SK-N-SH (cell line): ENCODE measurements at regions not wholly inside any gene's neighbourhood (a gene's known extent, or its start where the extent isn't known, plus 50 kb on each side); places are given as distances from the start of the nearest gene placed in this dataset.
"Not testable (repeated sequence)": the region's sequence is repeated elsewhere in the genome, so short reads cannot be mapped to it uniquely, and the experiment has no call there.

Source experiments
- CTCF ChIA-PET: fragments of 300-600, 350-600 bp; formaldehyde crosslinking; extraction: SDS; loops from one replicate; lab custom pipeline; 2021; lab: Yijun Ruan, JAX
- POLR2A ChIA-PET: fragments of 350-600 bp; sonication (Branson Sonifier 250); formaldehyde crosslinking; extraction: SDS; loops from one replicate; lab custom pipeline; 2020; ENCODE audit warnings: antibody characterized with exemption, inconsistent platforms; lab: Yijun Ruan, JAX
- DNase-seq: peaks from one replicate; pipeline ENCODE4 v3.0.0; 2012
- H2AFZ ChIP-seq: fragments of 200-600 bp; sonication (generic); 2 replicates; pipeline ENCODE4 v1.8.1; 2016; ENCODE audit warnings: antibody characterized with exemption, mild to moderate bottlenecking, low read depth
- H3F3A ChIP-seq: fragments of 200-600 bp; sonication (generic); replicated peaks from 2 replicates; pipeline ENCODE3; 2016; ENCODE audit warnings: antibody characterized with exemption, mild to moderate bottlenecking; ENCODE audit not compliant: insufficient read depth
- H3K27ac ChIP-seq, 2 experiments: fragments of 200-500 bp in 1 of 2; fragments of 200-600 bp in 1 of 2; sonication (Bioruptor generic) in 1 of 2; sonication (generic), shearing (Covaris generic) in 1 of 2; 2 replicates each; pipeline versions ENCODE4 v1.5.1 to v1.6.1; 2014 to 2016; ENCODE audit warnings: low read depth in 2 of 2, inconsistent platforms in 1 of 2, low read length in 1 of 2, mild to moderate bottlenecking in 1 of 2, mixed read lengths in 1 of 2
- H3K27me3 ChIP-seq: fragments of 200-600 bp; sonication (generic), shearing (Covaris generic); 2 replicates; pipeline ENCODE4 v1.6.1; 2016; ENCODE audit warnings: mixed run types; ENCODE audit not compliant: insufficient read depth
- H3K36me3 ChIP-seq, 2 experiments: fragments of 200-500 bp in 1 of 2; fragments of 200-600 bp in 1 of 2; sonication (Bioruptor generic) in 1 of 2; sonication (generic) in 1 of 2; replicated peaks in 1 of 2; 2 replicates each; pipeline versions ENCODE3 to v1.5.1; 2014 to 2016; ENCODE audit warnings: low read length in 1 of 2, mild to moderate bottlenecking in 1 of 2; ENCODE audit not compliant: insufficient read depth in 2 of 2, control insufficient read depth in 1 of 2
- H3K4me1 ChIP-seq, 2 experiments: fragments of 200-500 bp in 1 of 2; fragments of 200-600 bp in 1 of 2; sonication (Bioruptor generic) in 1 of 2; sonication (generic), shearing (Covaris generic) in 1 of 2; 2 replicates each; pipeline versions ENCODE4 v1.5.1 to v1.6.1; 2014 to 2016; ENCODE audit warnings: low read depth in 1 of 2, low read length in 1 of 2, mixed run types in 1 of 2; ENCODE audit not compliant: insufficient read depth in 2 of 2, control insufficient read depth in 1 of 2
- H3K4me2 ChIP-seq: fragments of 200-600 bp; sonication (generic), shearing (Covaris generic); 2 replicates; pipeline ENCODE4 v1.6.1; 2017; ENCODE audit warnings: mixed run types
- H3K4me3 ChIP-seq, 2 experiments: fragments of 200-500 bp in 1 of 2; fragments of 200-600 bp in 1 of 2; sonication (Bioruptor generic) in 1 of 2; sonication (generic), shearing (Covaris generic) in 1 of 2; 2 replicates each; pipeline versions ENCODE4 v1.5.1 to v1.8.1; 2014 to 2016; ENCODE audit warnings: low read depth in 2 of 2, inconsistent platforms in 1 of 2, low read length in 1 of 2, mild to moderate bottlenecking in 1 of 2, mixed read lengths in 1 of 2, moderate library complexity in 1 of 2
- H3K79me2 ChIP-seq: fragments of 200-600 bp; sonication (generic); 2 replicates; pipeline ENCODE4 v1.8.1; 2017; ENCODE audit warnings: mild to moderate bottlenecking; ENCODE audit not compliant: insufficient read depth
- H3K9ac ChIP-seq: fragments of 200-600 bp; sonication (generic); 2 replicates; pipeline ENCODE4 v1.6.1; 2017; ENCODE audit warnings: mixed run types
- H3K9me2 ChIP-seq: fragments of 200-600 bp; sonication (generic); 2 replicates; pipeline ENCODE4 v1.6.1; 2017; ENCODE audit warnings: mixed run types
- H3K9me3 ChIP-seq: fragments of 200-600 bp; sonication (generic); 2 replicates; pipeline ENCODE4 v1.6.1; 2017; ENCODE audit warnings: mixed run types, mild to moderate bottlenecking, moderate library complexity
- H4K20me1 ChIP-seq: fragments of 200-600 bp; sonication (generic); 2 replicates; pipeline ENCODE4 v1.6.1; 2017; ENCODE audit warnings: mild to moderate bottlenecking, mixed run types; ENCODE audit not compliant: insufficient read depth
- CHD2 ChIP-seq: fragments of 150-350 bp; IDR thresholded peaks from 2 replicates; pipeline ENCODE4 v1.6.1; 2018; ENCODE audit warnings: low read length; ENCODE audit not compliant: partially characterized antibody
- FOSL2 ChIP-seq: IDR thresholded peaks from 2 replicates; pipeline ENCODE4 v1.4.0; 2012; ENCODE audit warnings: low read depth, mild to moderate bottlenecking, moderate library complexity, borderline replicate concordance
- FOXJ3 ChIP-seq: sonication (generic); formaldehyde crosslinking; IDR thresholded peaks from 2 replicates; pipeline ENCODE4 v1.5.1; 2020; ENCODE audit warnings: mild to moderate bottlenecking, missing genetic modification reagents
- JUND ChIP-seq: IDR thresholded peaks from 2 replicates; pipeline ENCODE4 v1.4.0; 2012
- MEF2A ChIP-seq: IDR thresholded peaks from 2 replicates; pipeline ENCODE4 v1.4.0; 2012; ENCODE audit warnings: low read depth, borderline replicate concordance
- SIN3A ChIP-seq: IDR thresholded peaks from 2 replicates; pipeline ENCODE4 v1.6.1; 2012; ENCODE audit warnings: low read depth, mild to moderate bottlenecking, low read length, moderate library complexity, borderline replicate concordance
- TCF12 ChIP-seq: IDR thresholded peaks from 2 replicates; pipeline ENCODE4 v1.4.0; 2012
- WGBS: methylation state at CpG from one replicate; pipeline ENCODE4 v1.1.6; 2017; ENCODE audit warnings: low lambda C conversion rate; 5-methylcytosine and 5-hydroxymethylcytosine counted together
- TF ChIP-seq, protein P1 (sequence below): IDR thresholded peaks from 2 replicates; pipeline ENCODE4 v1.4.0; 2012; ENCODE audit warnings: low read depth, borderline replicate concordance
- TF ChIP-seq, protein P2 (sequence below): IDR thresholded peaks from 2 replicates; pipeline ENCODE4 v1.4.0; 2012; ENCODE audit warnings: low read depth, borderline replicate concordance

DNA sequence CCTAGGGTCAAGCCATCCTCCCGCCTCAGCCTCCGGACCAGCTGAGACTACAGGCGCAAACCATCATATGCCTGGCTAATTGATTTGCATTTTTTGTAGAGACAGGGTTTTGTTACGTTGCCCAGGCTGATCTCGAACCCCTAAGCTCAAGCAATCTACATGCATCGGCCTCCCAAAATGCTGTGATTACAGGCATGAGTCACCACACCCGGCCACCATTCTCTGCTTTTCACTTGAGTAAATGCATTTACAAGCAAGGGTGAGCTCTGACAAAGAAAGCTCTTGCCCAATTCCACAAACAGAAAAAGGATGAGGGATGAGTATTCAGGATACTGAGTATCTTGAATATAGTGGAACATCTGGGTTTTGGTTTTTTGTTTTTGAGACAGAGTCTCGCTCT lies 172.9 kb upstream of the MXRA5 start:
- H3K27ac ChIP-seq: peak overlapping the region in 1 of 2 experiments; percentile 84; a peak in 2 of 4 replicates
- H2AFZ ChIP-seq, CTCF ChIA-PET, H3K79me2 ChIP-seq, H4K20me1 ChIP-seq, H3K4me3 ChIP-seq, H3K9me3 ChIP-seq, H3K4me1 ChIP-seq, H3K9me2 ChIP-seq, H3F3A ChIP-seq, H3K36me3 ChIP-seq, POLR2A ChIA-PET, DNase-seq, H3K27me3 ChIP-seq: not testable (repeated sequence)
- WGBS: 14% methylated on average over 6 of the region's 8 CpGs
- H3K9ac ChIP-seq: peak overlapping the region; percentile 41; the same call in 1 of the 2 replicates
- peak overlapping the region; percentile 51; the same call in 1 of the 2 replicates for H3K4me2 ChIP-seq
- peak; percentile 7; the same call in 1 of the 2 replicates for TF ChIP-seq JUND

DNA sequence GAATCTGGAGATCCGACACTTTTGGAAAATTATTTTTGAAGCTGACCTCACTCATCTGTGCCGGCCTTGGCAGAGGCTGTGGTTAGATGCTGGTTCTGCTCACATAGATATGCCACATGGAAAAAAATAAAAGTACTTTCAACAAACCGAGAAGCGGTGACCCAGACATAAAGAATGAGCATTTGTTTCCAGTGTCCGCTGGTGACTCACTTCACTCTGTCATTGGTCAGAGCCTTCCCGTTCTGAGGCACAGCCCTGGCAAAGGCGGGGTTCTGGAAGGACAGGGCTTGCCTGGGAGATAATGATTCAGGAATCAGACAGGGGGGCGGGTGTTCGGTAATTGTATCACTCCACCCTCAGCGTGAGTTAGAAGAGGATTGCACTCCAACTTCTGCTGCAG lies 172.4 kb upstream of the MXRA5 start:
- TF ChIP-seq MEF2A: no peak
- no peak for TF ChIP-seq SIN3A
- TF ChIP-seq, protein P1, sequence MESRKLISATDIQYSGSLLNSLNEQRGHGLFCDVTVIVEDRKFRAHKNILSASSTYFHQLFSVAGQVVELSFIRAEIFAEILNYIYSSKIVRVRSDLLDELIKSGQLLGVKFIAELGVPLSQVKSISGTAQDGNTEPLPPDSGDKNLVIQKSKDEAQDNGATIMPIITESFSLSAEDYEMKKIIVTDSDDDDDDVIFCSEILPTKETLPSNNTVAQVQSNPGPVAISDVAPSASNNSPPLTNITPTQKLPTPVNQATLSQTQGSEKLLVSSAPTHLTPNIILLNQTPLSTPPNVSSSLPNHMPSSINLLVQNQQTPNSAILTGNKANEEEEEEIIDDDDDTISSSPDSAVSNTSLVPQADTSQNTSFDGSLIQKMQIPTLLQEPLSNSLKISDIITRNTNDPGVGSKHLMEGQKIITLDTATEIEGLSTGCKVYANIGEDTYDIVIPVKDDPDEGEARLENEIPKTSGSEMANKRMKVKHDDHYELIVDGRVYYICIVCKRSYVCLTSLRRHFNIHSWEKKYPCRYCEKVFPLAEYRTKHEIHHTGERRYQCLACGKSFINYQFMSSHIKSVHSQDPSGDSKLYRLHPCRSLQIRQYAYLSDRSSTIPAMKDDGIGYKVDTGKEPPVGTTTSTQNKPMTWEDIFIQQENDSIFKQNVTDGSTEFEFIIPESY: no peak
- TF ChIP-seq CHD2: no peak
- no peak for TF ChIP-seq FOXJ3
- TF ChIP-seq, protein P2, sequence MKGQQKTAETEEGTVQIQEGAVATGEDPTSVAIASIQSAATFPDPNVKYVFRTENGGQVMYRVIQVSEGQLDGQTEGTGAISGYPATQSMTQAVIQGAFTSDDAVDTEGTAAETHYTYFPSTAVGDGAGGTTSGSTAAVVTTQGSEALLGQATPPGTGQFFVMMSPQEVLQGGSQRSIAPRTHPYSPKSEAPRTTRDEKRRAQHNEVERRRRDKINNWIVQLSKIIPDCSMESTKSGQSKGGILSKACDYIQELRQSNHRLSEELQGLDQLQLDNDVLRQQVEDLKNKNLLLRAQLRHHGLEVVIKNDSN: no peak
- TF ChIP-seq FOSL2: peak; percentile 66; the same call in 1 of the 2 replicates
- peak; percentile 52 for TF ChIP-seq TCF12
- 0 out of 2 replicates have a peak, but pooled peaks have one; percentile 27 for TF ChIP-seq JUND
- peak overlapping the region in 1 of 2 experiments; percentile 84; a peak in 2 of 4 replicates for H3K27ac ChIP-seq
- H3K36me3 ChIP-seq: no peaks in the 10 kb centered on the region
- ChIA-PET CTCF (no interaction called here), POLR2A (no interaction called here)
- H3K4me2 ChIP-seq: peak overlapping the region; percentile 51; the same call in 1 of the 2 replicates
- no peak overlapping the region for H2AFZ ChIP-seq
- H3K27me3 ChIP-seq: no peaks in the 10 kb centered on the region
- H3K4me3 ChIP-seq: no peak overlapping the region
- no peaks in the 10 kb centered on the region for H3K9me2 ChIP-seq
- 3% methylated on average over 10 of the region's 10 CpGs for WGBS
- H3K9me3 ChIP-seq: no peaks in the 10 kb centered on the region
- H3K4me1 ChIP-seq: no peaks in the 10 kb centered on the region
- no peaks in the 10 kb centered on the region for H3K79me2 ChIP-seq
- H3F3A ChIP-seq: peaks cover 7% of the 10 kb centered on the region
- peak overlapping the region; percentile 43; the same call in 1 of the 2 replicates for H3K9ac ChIP-seq
- H4K20me1 ChIP-seq: no peaks in the 10 kb centered on the region
- DNase-seq: no peak
